A673 (cell line): ENCODE measurements at regions not wholly inside any gene's neighbourhood (a gene's known extent, or its start where the extent isn't known, plus 50 kb on each side); places are given as distances from the start of the nearest gene placed in this dataset.

Experiments used
- BruUV-seq: library from RNA; stranded (reverse); fragments of 400-500 nt; replicated peaks from 2 replicates; lab custom pipeline; 2021; lab: Mats Ljungman, UMichigan
- CTCF ChIA-PET: fragments of 300-600 bp; sonication (Branson Sonifier 250); formaldehyde crosslinking; loops from one replicate; lab custom pipeline; 2022; ENCODE audit warnings: antibody characterized with exemption; lab: Charles Lee
- POLR2A ChIA-PET: fragments of 300-600 bp; sonication (Branson Sonifier 250); formaldehyde crosslinking; loops from one replicate; lab custom pipeline; 2022; ENCODE audit warnings: antibody characterized with exemption; ENCODE audit not compliant: low non-redundant PET; lab: Charles Lee
- DNase-seq: peaks from one replicate; pipeline ENCODE4 v3.0.0-alpha.2; 2015; ENCODE audit warnings: low spot score
- H3K27ac ChIP-seq: fragments of 200-600 bp; sonication (generic); 2 replicates; pipeline ENCODE4 v1.5.1; 2016; ENCODE audit warnings: mixed run types, low read depth, mild to moderate bottlenecking, mixed read lengths, antibody characterized with exemption, low read length; ENCODE audit not compliant: poor library complexity, severe bottlenecking
- H3K27me3 ChIP-seq: fragments of 200-600 bp; sonication (generic); replicated peaks from 2 replicates; pipeline ENCODE4 v1.6.1; 2017; ENCODE audit warnings: mixed run types, low read depth, mild to moderate bottlenecking, mixed read lengths, antibody characterized with exemption, low read length; ENCODE audit not compliant: insufficient read depth, poor library complexity
- H3K36me3 ChIP-seq: fragments of 200-600 bp; sonication (generic); 2 replicates; pipeline ENCODE4 v1.6.1; 2016; ENCODE audit warnings: mixed run types, mild to moderate bottlenecking, mixed read lengths, antibody characterized with exemption, low read length; ENCODE audit not compliant: insufficient read depth, poor library complexity, severe bottlenecking
- H3K4me1 ChIP-seq: fragments of 200-600 bp; sonication (generic); 2 replicates; pipeline ENCODE4 v1.6.1; 2017; ENCODE audit warnings: mixed run types, mild to moderate bottlenecking, mixed read lengths, antibody characterized with exemption, low read length; ENCODE audit not compliant: insufficient read depth, poor library complexity, severe bottlenecking
- H3K4me3 ChIP-seq: fragments of 200-600 bp; sonication (generic); 2 replicates; pipeline ENCODE4 v1.5.1; 2016; ENCODE audit warnings: low read depth, mixed run types, mild to moderate bottlenecking, mixed read lengths, low read length; ENCODE audit not compliant: poor library complexity, severe bottlenecking
- H3K9me3 ChIP-seq: fragments of 200-600 bp; sonication (generic); 2 replicates; pipeline ENCODE4 v1.6.1; 2016; ENCODE audit warnings: mixed run types, low read depth, mild to moderate bottlenecking, mixed read lengths, antibody characterized with exemption, low read length; ENCODE audit not compliant: poor library complexity, severe bottlenecking
- CTCF ChIP-seq: fragments of 300-800, 200-600 bp; sonication (generic); conservative IDR thresholded peaks from 2 replicates; pipeline ENCODE4 v1.5.1; 2017; ENCODE audit warnings: low read depth, mild to moderate bottlenecking, antibody characterized with exemption, low read length, moderate library complexity, mixed read lengths
- EZH2 ChIP-seq: fragments of 200-600 bp; sonication (generic); IDR thresholded peaks from 2 replicates; pipeline ENCODE4 v1.6.1; 2017; ENCODE audit warnings: borderline replicate concordance, low read depth, mild to moderate bottlenecking, mixed read lengths, antibody characterized with exemption, low read length; ENCODE audit not compliant: poor library complexity, severe bottlenecking
- intact Hi-C: fragments of 100-400 bp; cut with micrococcal nuclease; formaldehyde crosslinking; loops from one replicate; pipeline ENCODE4 v1.10.0; 2022; ENCODE audit not compliant: unreplicated experiment

- peaks cover 4% of the 10 kb centered on the region for H3K9me3 ChIP-seq
- no peaks in the 10 kb centered on the region for H3K4me1 ChIP-seq
- BruUV-seq, result no TSS peak
- TF ChIP-seq CTCF (no peak), EZH2 (no peak)
- no peaks in the 10 kb centered on the region for H3K36me3 ChIP-seq
- intact Hi-C loops, result no loop called here
- H3K4me3 ChIP-seq, result no peak overlapping the region
- H3K27ac ChIP-seq, result no peak overlapping the region
- CTCF ChIA-PET, result no interaction called here
- POLR2A ChIA-PET, result no interaction called here
- H3K27me3 ChIP-seq, result no peaks in the 10 kb centered on the region
- DNase-seq, result no peak
These were observed 155.5 kb downstream of the PMP22 start for GRCh38 chr17:15109608-15110007.

- H3K36me3 ChIP-seq, result no peaks in the 10 kb centered on the region
- BruUV-seq, result no TSS peak
- H3K9me3 ChIP-seq, result peaks cover 4% of the 10 kb centered on the region
- intact Hi-C loops, result no loop called here
- H3K27ac ChIP-seq, result no peak overlapping the region
- no peak for DNase-seq
- ChIA-PET POLR2A (no interaction called here), CTCF (no interaction called here)
- no peak overlapping the region for H3K4me3 ChIP-seq
- H3K27me3 ChIP-seq, result no peaks in the 10 kb centered on the region
- no peaks in the 10 kb centered on the region for H3K4me1 ChIP-seq
- TF ChIP-seq EZH2 (no peak), CTCF (no peak)
These were observed 156.1 kb downstream of the PMP22 start for GRCh38 chr17:15108992-15109391.

- intact Hi-C loops, result no loop called here
- no TSS peak for BruUV-seq
- Histone ChIP-seq H3K4me3 (no peak overlapping the region), H3K9me3 (peaks cover 4% of the 10 kb centered on the region), H3K27me3 (no peaks in the 10 kb centered on the region), H3K27ac (no peak overlapping the region), H3K36me3 (no peaks in the 10 kb centered on the region), H3K4me1 (no peaks in the 10 kb centered on the region)
- ChIA-PET CTCF (no interaction called here), POLR2A (no interaction called here)
- TF ChIP-seq EZH2 (no peak), CTCF (no peak)
- DNase-seq, result no peak
These were observed 158.6 kb downstream of the PMP22 start for GRCh38 chr17:15106540-15106939.
